Suprapubic skin (tissue), 4 donors: ENCODE measurements at regions not wholly inside any gene's neighbourhood (a gene's known extent, or its start where the extent isn't known, plus 50 kb on each side); places are given as distances from the start of the nearest gene placed in this dataset.

Experiments
- DNase-seq, 2 donors: peaks; one replicate each; pipeline ENCODE4 v3.0.0-alpha.2; 2019; ENCODE audit warnings: low spot score in 2 of 2
- H3K27ac ChIP-seq: fragments of 200-600 bp; sonication (generic); one replicate; pipeline ENCODE4 v1.5.1; 2019
- H3K27me3 ChIP-seq: fragments of 200-600 bp; sonication (generic); one replicate; pipeline ENCODE4 v1.5.1; 2019
- H3K36me3 ChIP-seq: fragments of 200-600 bp; sonication (generic); one replicate; pipeline ENCODE4 v1.5.1; 2019
- H3K4me1 ChIP-seq: fragments of 200-600 bp; sonication (generic); one replicate; pipeline ENCODE4 v1.5.1; 2019
- H3K4me3 ChIP-seq: fragments of 200-600 bp; sonication (generic); one replicate; pipeline ENCODE4 v1.5.1; 2019; ENCODE audit warnings: mild to moderate bottlenecking
- H3K9me3 ChIP-seq: fragments of 200-600 bp; sonication (generic); one replicate; pipeline ENCODE4 v1.5.1; 2019
- CTCF ChIP-seq, 2 donors: fragments of 200-600 bp in 1 of 2; fragments of 450-650 bp in 1 of 2; sonication (generic) in 1 of 2; IDR thresholded peaks; one replicate each; pipeline ENCODE4 v1.5.1; 2016 to 2019; ENCODE audit warnings: antibody characterized with exemption in 2 of 2, mild to moderate bottlenecking in 1 of 2, moderate library complexity in 1 of 2
- EP300 ChIP-seq: sonication (generic); formaldehyde crosslinking; IDR thresholded peaks from one replicate; pipeline ENCODE4 v1.6.1; 2017; ENCODE audit warnings: antibody characterized with exemption
- POLR2A ChIP-seq, 2 donors: fragments of 450-650 bp; IDR thresholded peaks; one replicate each; pipeline ENCODE4 v1.6.1; 2017; ENCODE audit warnings: antibody characterized with exemption in 2 of 2, mild to moderate bottlenecking in 2 of 2, moderate library complexity in 2 of 2
- POLR2AphosphoS5 ChIP-seq, 3 donors: sonication (generic); formaldehyde crosslinking; IDR thresholded peaks; one replicate each; pipeline ENCODE4 v1.6.1; 2017; ENCODE audit warnings: antibody characterized with exemption in 3 of 3
- WGBS: methylation state at CpG from one replicate; pipeline ENCODE4 v1.1.5; 2018; 5-methylcytosine and 5-hydroxymethylcytosine counted together

- H3K9me3 ChIP-seq: no peaks in the 10 kb centered on the region
- no peaks in the 10 kb centered on the region for H3K4me1 ChIP-seq
- no peak overlapping the region for H3K27ac ChIP-seq
- no peak for DNase-seq
- H3K27me3 ChIP-seq: peaks cover 3% of the 10 kb centered on the region
- no peaks in the 10 kb centered on the region for H3K36me3 ChIP-seq
- H3K4me3 ChIP-seq: no peak overlapping the region
- TF ChIP-seq POLR2A (IDR thresholded peaks at IDR 0.05) (no peak), CTCF (IDR thresholded peaks at IDR 0.05) (no peak), EP300 (no peak), POLR2AphosphoS5 (IDR thresholded peaks at IDR 0.05) (no peak)
- WGBS: 61% methylated on average over 6 of the region's 6 CpGs
These were observed 317.3 kb downstream of the TLE3 start for GRCh38 chr15:69780374-69780773.

GRCh38 chr15:69780981-69781380 is 316.7 kb downstream of the TLE3 start:
- no peak for TF ChIP-seq CTCF (IDR thresholded peaks at IDR 0.05)
- TF ChIP-seq POLR2A (IDR thresholded peaks at IDR 0.05): no peak
- TF ChIP-seq POLR2AphosphoS5 (IDR thresholded peaks at IDR 0.05): no peak
- TF ChIP-seq EP300: no peak
- no peaks in the 10 kb centered on the region for H3K36me3 ChIP-seq
- 46% methylated on average over 6 of the region's 6 CpGs for WGBS

GRCh38 chr15:69781411-69782125 is 316.1 kb downstream of the TLE3 start:
- no peak for DNase-seq
- Histone ChIP-seq H3K9me3 (no peaks in the 10 kb centered on the region), H3K36me3 (no peaks in the 10 kb centered on the region), H3K27me3 (peaks cover 6% of the 10 kb centered on the region), H3K27ac (no peak overlapping the region), H3K4me3 (no peak overlapping the region), H3K4me1 (no peaks in the 10 kb centered on the region)
- TF ChIP-seq EP300 (no peak), CTCF (IDR thresholded peaks at IDR 0.05) (no peak), POLR2A (IDR thresholded peaks at IDR 0.05) (no peak), POLR2AphosphoS5 (IDR thresholded peaks at IDR 0.05) (no peak)
- 82% methylated on average over 6 of the region's 6 CpGs for WGBS

More at GRCh38 chr15:69780981-69781380, 316.7 kb downstream of the TLE3 start:
- H3K27me3 ChIP-seq: peaks cover 4% of the 10 kb centered on the region
- no peak overlapping the region for H3K4me3 ChIP-seq
- no peak for DNase-seq
- H3K4me1 ChIP-seq: no peaks in the 10 kb centered on the region
- H3K27ac ChIP-seq: no peak overlapping the region
- no peaks in the 10 kb centered on the region for H3K9me3 ChIP-seq

- Histone ChIP-seq H3K4me3 (no peak overlapping the region), H3K36me3 (no peaks in the 10 kb centered on the region), H3K9me3 (no peaks in the 10 kb centered on the region), H3K27me3 (peaks cover 6% of the 10 kb centered on the region), H3K4me1 (no peaks in the 10 kb centered on the region), H3K27ac (no peak overlapping the region)
- DNase-seq: no peak
- TF ChIP-seq POLR2AphosphoS5 (IDR thresholded peaks at IDR 0.05) (no peak), POLR2A (IDR thresholded peaks at IDR 0.05) (no peak), EP300 (no peak), CTCF (IDR thresholded peaks at IDR 0.05) (no peak)
- 65% methylated on average over 1 of the region's 1 CpG for WGBS
These were observed 315.5 kb downstream of the TLE3 start for GRCh38 chr15:69782139-69782658.

- H3K27ac ChIP-seq: no peak overlapping the region
- no peak for DNase-seq
- H3K4me3 ChIP-seq: no peak overlapping the region
- H3K4me1 ChIP-seq: no peaks in the 10 kb centered on the region
- no peaks in the 10 kb centered on the region for H3K36me3 ChIP-seq
- no peak for TF ChIP-seq CTCF (IDR thresholded peaks at IDR 0.05)
- no peak for TF ChIP-seq POLR2AphosphoS5 (IDR thresholded peaks at IDR 0.05)
- no peak for TF ChIP-seq POLR2A (IDR thresholded peaks at IDR 0.05)
- no peak for TF ChIP-seq EP300
- no peaks in the 10 kb centered on the region for H3K9me3 ChIP-seq
- 33% methylated on average over 5 of the region's 5 CpGs for WGBS
- peaks cover 6% of the 10 kb centered on the region for H3K27me3 ChIP-seq
These were observed 314.9 kb downstream of the TLE3 start for GRCh38 chr15:69782809-69783208.
